Breast epithelium (tissue), 4 donors: ENCODE measurements at regions not wholly inside any gene's neighbourhood (a gene's known extent, or its start where the extent isn't known, plus 50 kb on each side); places are given as distances from the start of the nearest gene placed in this dataset.

ENCODE experiments used
- DNase-seq, 2 donors: peaks; one replicate each; pipeline ENCODE4 v3.0.0-alpha.2; 2019; ENCODE audit warnings: low spot score in 2 of 2
- H3K27ac ChIP-seq, 2 donors: fragments of 200-600 bp; sonication (generic) in 1 of 2; one replicate each; pipeline ENCODE4 v1.5.1; 2016 to 2019; ENCODE audit warnings: mild to moderate bottlenecking in 1 of 2
- H3K27me3 ChIP-seq, 2 donors: fragments of 200-600 bp; sonication (generic) in 1 of 2; one replicate each; pipeline versions ENCODE4 v1.5.1 to v1.6.0; 2017 to 2019; ENCODE audit warnings: control low read depth in 1 of 2, mild to moderate bottlenecking in 1 of 2
- H3K36me3 ChIP-seq: fragments of 200-600 bp; one replicate; pipeline ENCODE4 v1.5.1; 2019
- H3K4me1 ChIP-seq, 2 donors: fragments of 200-600 bp; sonication (generic); one replicate each; pipeline ENCODE4 v1.5.1; 2016 to 2019; ENCODE audit warnings: control low read depth in 1 of 2
- H3K4me3 ChIP-seq, 3 donors: fragments of 200-600 bp; sonication (generic); 1 replicate in 2 of 3; 2 replicates in 1 of 3; pipeline ENCODE4 v1.5.1; 2016 to 2019; ENCODE audit warnings: mild to moderate bottlenecking in 3 of 3, moderate library complexity in 2 of 3
- H3K9me3 ChIP-seq, 2 donors: fragments of 200-600 bp; sonication (generic) in 1 of 2; one replicate each; pipeline ENCODE4 v1.5.1; 2016 to 2019; ENCODE audit warnings: control low read depth in 1 of 2
- CTCF ChIP-seq, 3 donors: fragments of 450-650 bp; IDR thresholded peaks; one replicate each; pipeline ENCODE4 v1.5.1; 2016 to 2017; ENCODE audit warnings: antibody characterized with exemption in 3 of 3, mild to moderate bottlenecking in 3 of 3, moderate library complexity in 3 of 3
- POLR2A ChIP-seq: fragments of 450-650 bp; IDR thresholded peaks from one replicate; pipeline ENCODE4 v1.6.1; 2016; ENCODE audit warnings: antibody characterized with exemption, mild to moderate bottlenecking, moderate library complexity
- POLR2AphosphoS5 ChIP-seq, 3 donors: sonication (generic); formaldehyde crosslinking; IDR thresholded peaks; one replicate each; pipeline ENCODE4 v1.6.1; 2017; ENCODE audit warnings: antibody characterized with exemption in 3 of 3
- intact Hi-C: fragments of 100-400 bp; cut with DNase I; formaldehyde crosslinking; loops from one replicate; pipeline ENCODE4 v1.15.1; 2023; ENCODE audit warnings: low total_unique reads

DNA sequence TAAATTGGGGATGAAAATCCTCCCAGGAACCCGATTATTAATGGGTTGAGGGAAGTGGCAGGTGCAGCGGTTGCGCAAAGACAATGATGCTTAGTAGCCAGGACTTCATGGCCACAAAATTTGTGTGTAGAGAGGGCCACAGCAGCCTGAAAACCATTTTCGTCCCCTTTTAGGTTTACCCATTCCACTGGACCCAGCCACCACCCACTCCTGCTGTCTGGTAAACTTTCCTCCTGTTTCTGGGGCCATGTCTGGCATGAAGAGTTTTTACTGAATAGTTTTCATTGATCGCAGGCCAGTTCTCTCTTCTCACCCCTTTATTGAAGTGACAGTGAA lies 69.5 kb upstream of the SYT13 start:
- Histone ChIP-seq H3K27me3 (peaks cover 0 to 8% of the 10 kb centered on the region in 2 donors), H3K27ac (peak overlapping the region; percentile 61 to 73), H3K4me1 (no peaks in the 10 kb centered on the region), H3K9me3 (no peaks in the 10 kb centered on the region), H3K4me3 (peak overlapping the region; percentile 44 to 74 (median 67)), H3K36me3 (no peaks in the 10 kb centered on the region)
- no peak for TF ChIP-seq POLR2AphosphoS5 (IDR thresholded peaks at IDR 0.05)
- TF ChIP-seq CTCF (IDR thresholded peaks at IDR 0.05) = no peak
- no peak for DNase-seq
- intact Hi-C loops = no loop called here

- Histone ChIP-seq H3K4me1 (no peaks in the 10 kb centered on the region), H3K9me3 (no peaks in the 10 kb centered on the region), H3K4me3 (peak overlapping the region; percentile 44 to 74 (median 67)), H3K36me3 (no peaks in the 10 kb centered on the region), H3K27me3 (peaks cover 0 to 8% of the 10 kb centered on the region in 2 donors), H3K27ac (peak overlapping the region; percentile 61 to 73)
- peak; percentile 44 to 90 (median 87) for TF ChIP-seq POLR2AphosphoS5 (IDR thresholded peaks at IDR 0.05)
- no peak for TF ChIP-seq POLR2A
- intact Hi-C loops = no loop called here
- DNase-seq = peak; percentile 76 to 87
These were observed 69.0 kb upstream of the SYT13 start for GRCh38 chr11:45354976-45355705.

GRCh38 chr11:45348729-45349128 lies 62.6 kb upstream of the SYT13 start:
- H3K27me3 ChIP-seq = peaks cover 0 to 17% of the 10 kb centered on the region in 2 donors
- H3K4me1 ChIP-seq = no peaks in the 10 kb centered on the region
- no peak overlapping the region for H3K4me3 ChIP-seq
- no peak overlapping the region for H3K27ac ChIP-seq
- H3K36me3 ChIP-seq = no peaks in the 10 kb centered on the region
- no peak for DNase-seq
- no peaks in the 10 kb centered on the region for H3K9me3 ChIP-seq
- no peak for TF ChIP-seq POLR2AphosphoS5 (IDR thresholded peaks at IDR 0.05)
- no peak for TF ChIP-seq CTCF (IDR thresholded peaks at IDR 0.05)
- no peak for TF ChIP-seq POLR2A
- intact Hi-C loops = no loop called here

DNA sequence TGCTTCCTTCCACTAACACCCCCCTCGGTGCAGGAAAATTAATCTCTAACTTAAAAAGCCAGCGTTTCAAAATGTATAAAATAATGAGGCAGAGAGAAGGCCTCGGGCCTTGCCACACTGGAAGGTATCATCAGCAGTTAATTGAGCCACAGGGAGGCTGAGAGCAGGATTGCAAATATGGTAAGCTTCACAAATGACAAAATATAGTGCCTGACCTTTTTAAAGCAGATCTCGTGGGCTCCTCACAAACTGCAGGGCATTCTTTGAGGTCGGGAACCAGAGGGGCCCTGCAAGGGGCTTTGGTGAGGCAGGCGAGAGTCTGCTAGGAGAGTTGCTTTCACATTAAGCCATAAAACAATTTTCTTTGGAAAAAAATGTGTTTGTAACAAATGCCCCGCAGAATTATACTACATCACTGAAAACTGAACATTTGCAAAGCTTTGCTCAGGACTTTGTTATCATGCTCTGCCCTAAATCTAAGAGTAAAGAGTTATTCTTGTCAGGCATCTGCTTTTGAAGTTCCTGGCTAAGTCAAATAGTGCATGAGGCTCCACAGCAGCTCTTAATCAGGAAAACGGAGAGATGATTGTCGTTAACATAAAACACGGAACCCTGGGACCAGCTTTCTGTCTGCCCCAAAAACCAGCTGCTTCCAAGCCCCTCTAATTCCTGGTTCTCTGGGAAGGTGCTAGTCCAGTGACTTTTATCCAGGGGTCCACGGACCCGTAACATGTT lies 61.4 kb upstream of the SYT13 start:
- DNase-seq = no peak
- Histone ChIP-seq H3K9me3 (no peaks in the 10 kb centered on the region), H3K36me3 (no peaks in the 10 kb centered on the region), H3K27me3 (peaks cover 0 to 21% of the 10 kb centered on the region in 2 donors), H3K27ac (no peak overlapping the region), H3K4me1 (no peaks in the 10 kb centered on the region), H3K4me3 (no peak overlapping the region)
- intact Hi-C loops = no loop called here
- TF ChIP-seq POLR2A (no peak), POLR2AphosphoS5 (IDR thresholded peaks at IDR 0.05) (no peak)

GRCh38 chr11:45345491-45345890 lies 59.4 kb upstream of the SYT13 start:
- DNase-seq = no peak
- Histone ChIP-seq H3K27me3 (peaks cover 0 to 13% of the 10 kb centered on the region in 2 donors), H3K4me1 (no peaks in the 10 kb centered on the region), H3K9me3 (no peaks in the 10 kb centered on the region), H3K4me3 (no peak overlapping the region), H3K27ac (no peak overlapping the region), H3K36me3 (no peaks in the 10 kb centered on the region)
- intact Hi-C loops = no loop called here
- TF ChIP-seq POLR2AphosphoS5 (IDR thresholded peaks at IDR 0.05) = no peak

- H3K27me3 ChIP-seq = peaks cover 0 to 13% of the 10 kb centered on the region in 2 donors
- H3K36me3 ChIP-seq = no peaks in the 10 kb centered on the region
- intact Hi-C loops = no loop called here
- DNase-seq = no peak
- no peaks in the 10 kb centered on the region for H3K9me3 ChIP-seq
- H3K27ac ChIP-seq = no peak overlapping the region
- no peaks in the 10 kb centered on the region for H3K4me1 ChIP-seq
- no peak for TF ChIP-seq CTCF (IDR thresholded peaks at IDR 0.05)
- no peak for TF ChIP-seq POLR2AphosphoS5 (IDR thresholded peaks at IDR 0.05)
- no peak for TF ChIP-seq POLR2A
- no peak overlapping the region for H3K4me3 ChIP-seq
These were observed 57.9 kb upstream of the SYT13 start for GRCh38 chr11:45344028-45344427.
